ENCODE measurements at regions not wholly inside any gene's neighbourhood (a gene's known extent, or its start where the extent isn't known, plus 50 kb on each side); places are given as distances from the start of the nearest gene placed in this dataset.

DNA sequence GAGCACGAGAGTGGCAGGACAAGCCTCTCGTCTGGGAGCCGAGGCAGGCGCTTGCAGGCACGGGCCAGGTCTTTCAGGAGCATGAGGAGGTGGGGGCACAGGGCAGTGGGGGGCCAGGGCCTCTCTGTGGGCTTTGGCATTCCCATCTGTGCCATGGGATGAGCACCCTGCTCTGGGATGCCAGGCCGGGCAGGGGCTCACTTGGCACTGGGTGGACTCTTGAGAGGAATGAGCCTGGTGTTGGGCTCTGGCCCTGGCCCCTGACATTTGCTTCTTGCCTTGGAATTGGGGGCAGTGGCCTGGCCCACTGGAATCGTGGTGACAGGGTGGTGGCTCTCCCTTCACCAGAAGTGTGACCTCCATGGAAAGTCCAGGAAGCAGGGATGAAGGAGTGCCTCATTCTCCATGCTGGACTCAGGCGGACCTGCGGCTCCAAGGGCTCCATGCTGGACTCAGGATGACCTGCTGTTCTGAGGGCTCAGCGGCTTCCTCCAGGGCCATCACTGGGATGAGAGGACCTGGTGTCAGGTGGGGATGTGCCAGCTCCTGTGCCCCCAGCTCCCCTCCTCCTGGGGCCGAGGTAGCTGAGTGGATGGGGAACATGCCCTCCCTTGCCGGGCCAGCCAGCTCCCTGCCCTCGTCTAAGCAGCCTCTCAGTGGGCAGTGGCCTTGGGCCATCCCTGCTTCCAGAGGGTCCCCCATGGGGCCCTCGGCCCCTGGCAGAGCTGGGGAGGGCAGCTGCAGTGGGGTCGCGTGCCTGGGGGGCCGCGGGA, 220.3 kb downstream of the KIF26A start:
- Histone ChIP-seq H3K36me3 (ENCODE audit: control insufficient read depth in 2 of 2, insufficient read depth in 2 of 2, low read length in 2 of 2) (no peaks in the 10 kb centered on the region), H3K4me3 (ENCODE audit: low read length in 2 of 2) (no peak overlapping the region), H3K9me3 (ENCODE audit: control insufficient read depth in 2 of 2, low read length in 2 of 2) (no peaks in the 10 kb centered on the region), H3K4me1 (ENCODE audit: control insufficient read depth in 2 of 2, insufficient read depth in 2 of 2, low read length in 2 of 2) (no peaks in the 10 kb centered on the region), H3K27me3 (ENCODE audit: control insufficient read depth in 2 of 2, insufficient read depth in 2 of 2, low read length in 2 of 2) (no peaks in the 10 kb centered on the region), H3K9ac (ENCODE audit: low read depth in 1 of 2, low read length in 2 of 2) (no peak overlapping the region), H3K27ac (ENCODE audit: low read depth in 2 of 2, low read length in 2 of 2) (no peak overlapping the region)

DNA sequence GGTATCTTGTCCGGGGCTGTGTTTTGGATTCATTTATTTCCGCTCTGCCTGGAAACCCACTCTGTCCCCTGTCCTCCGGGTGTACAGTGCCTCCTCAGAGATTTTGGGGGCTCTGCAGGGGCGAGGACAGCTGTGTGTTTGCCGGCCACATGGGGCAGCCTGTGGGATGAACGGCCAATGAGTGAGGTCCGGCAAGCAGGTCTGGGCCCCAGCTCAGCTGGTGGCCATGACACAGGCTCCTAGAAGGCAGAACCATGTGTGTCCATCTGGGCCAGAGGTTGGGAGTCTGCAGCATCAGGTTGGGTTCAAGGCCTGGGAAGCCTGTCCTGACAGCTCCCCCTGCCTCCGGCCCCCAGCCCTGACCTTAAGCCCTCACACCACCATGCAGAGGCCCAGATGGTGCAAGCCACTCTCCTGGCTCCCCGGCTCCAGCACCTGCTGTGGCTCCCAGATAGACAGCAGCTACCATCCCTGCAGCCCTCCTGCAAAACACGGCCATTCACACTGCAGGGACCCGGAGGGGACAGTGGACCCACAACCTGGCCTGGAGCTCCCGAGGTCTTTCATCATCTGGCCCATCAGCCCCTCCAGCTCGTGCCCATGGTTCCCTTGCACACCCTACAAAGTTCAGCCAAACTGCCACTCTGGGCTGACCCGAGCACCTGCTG, 220.1 kb upstream of the C14orf180 start:
- Histone ChIP-seq H3K36me3 (ENCODE audit: control insufficient read depth in 2 of 2, insufficient read depth in 2 of 2, low read length in 2 of 2) (no peaks in the 10 kb centered on the region), H3K4me1 (ENCODE audit: control insufficient read depth in 2 of 2, insufficient read depth in 2 of 2, low read length in 2 of 2) (no peaks in the 10 kb centered on the region), H3K27me3 (ENCODE audit: control insufficient read depth in 2 of 2, insufficient read depth in 2 of 2, low read length in 2 of 2) (no peaks in the 10 kb centered on the region), H3K4me3 (ENCODE audit: low read length in 2 of 2) (no peak overlapping the region), H3K9ac (ENCODE audit: low read depth in 1 of 2, low read length in 2 of 2) (no peak overlapping the region), H3K27ac (ENCODE audit: low read depth in 2 of 2, low read length in 2 of 2) (no peak overlapping the region), H3K9me3 (ENCODE audit: control insufficient read depth in 2 of 2, low read length in 2 of 2) (no peaks in the 10 kb centered on the region)

DNA sequence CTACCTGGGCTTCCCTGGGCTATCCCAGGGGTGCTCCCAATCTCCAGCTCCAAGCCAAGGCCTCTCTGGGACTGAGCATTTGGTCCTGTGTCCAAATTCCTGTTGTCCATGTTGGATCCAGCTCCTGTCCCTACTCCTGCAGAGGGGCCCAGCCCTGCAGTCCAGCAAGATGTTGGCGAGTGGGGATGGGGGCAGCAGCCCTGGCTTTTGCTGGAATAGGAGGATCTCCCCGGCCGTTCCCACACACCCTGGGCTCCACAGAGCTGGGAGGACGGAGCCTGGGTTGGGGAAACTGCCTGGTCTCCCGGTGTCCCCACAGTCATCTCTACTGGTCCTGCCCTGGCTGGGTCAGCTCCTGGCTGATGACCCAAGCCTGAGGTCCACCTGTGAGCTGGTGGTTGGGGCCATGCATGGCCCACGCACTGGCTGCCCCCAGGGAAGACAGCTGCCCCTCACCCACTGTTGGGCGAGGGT, 219.6 kb upstream of the C14orf180 start:
- Histone ChIP-seq H3K4me1 (ENCODE audit: control insufficient read depth in 2 of 2, insufficient read depth in 2 of 2, low read length in 2 of 2) (no peaks in the 10 kb centered on the region), H3K4me3 (ENCODE audit: low read length in 2 of 2) (no peak overlapping the region), H3K27me3 (ENCODE audit: control insufficient read depth in 2 of 2, insufficient read depth in 2 of 2, low read length in 2 of 2) (no peaks in the 10 kb centered on the region), H3K27ac (ENCODE audit: low read depth in 2 of 2, low read length in 2 of 2) (no peak overlapping the region), H3K9me3 (ENCODE audit: control insufficient read depth in 2 of 2, low read length in 2 of 2) (no peaks in the 10 kb centered on the region), H3K9ac (ENCODE audit: low read depth in 1 of 2, low read length in 2 of 2) (no peak overlapping the region), H3K36me3 (ENCODE audit: control insufficient read depth in 2 of 2, insufficient read depth in 2 of 2, low read length in 2 of 2) (no peaks in the 10 kb centered on the region)

GRCh38 chr14:104360501-104360900, 219.1 kb upstream of the C14orf180 start:
- no peaks in the 10 kb centered on the region for H3K4me1 ChIP-seq (ENCODE audit: control insufficient read depth in 2 of 2, insufficient read depth in 2 of 2, low read length in 2 of 2)
- no peaks in the 10 kb centered on the region for H3K27me3 ChIP-seq (ENCODE audit: control insufficient read depth in 2 of 2, insufficient read depth in 2 of 2, low read length in 2 of 2)
- H3K27ac ChIP-seq (ENCODE audit: low read depth in 2 of 2, low read length in 2 of 2), result no peak overlapping the region
- no peak overlapping the region for H3K4me3 ChIP-seq (ENCODE audit: low read length in 2 of 2)
- H3K9me3 ChIP-seq (ENCODE audit: control insufficient read depth in 2 of 2, low read length in 2 of 2), result no peaks in the 10 kb centered on the region
- no peak overlapping the region for H3K9ac ChIP-seq (ENCODE audit: low read depth in 1 of 2, low read length in 2 of 2)
- H3K36me3 ChIP-seq (ENCODE audit: control insufficient read depth in 2 of 2, insufficient read depth in 2 of 2, low read length in 2 of 2), result no peaks in the 10 kb centered on the region

- H3K9me3 ChIP-seq (ENCODE audit: control insufficient read depth in 2 of 2, low read length in 2 of 2), result no peaks in the 10 kb centered on the region
- H3K27ac ChIP-seq (ENCODE audit: low read depth in 2 of 2, low read length in 2 of 2), result no peak overlapping the region
- no peak overlapping the region for H3K4me3 ChIP-seq (ENCODE audit: low read length in 2 of 2)
- no peaks in the 10 kb centered on the region for H3K36me3 ChIP-seq (ENCODE audit: control insufficient read depth in 2 of 2, insufficient read depth in 2 of 2, low read length in 2 of 2)
- H3K4me1 ChIP-seq (ENCODE audit: control insufficient read depth in 2 of 2, insufficient read depth in 2 of 2, low read length in 2 of 2), result no peaks in the 10 kb centered on the region
- H3K9ac ChIP-seq (ENCODE audit: low read depth in 1 of 2, low read length in 2 of 2), result no peak overlapping the region
- no peaks in the 10 kb centered on the region for H3K27me3 ChIP-seq (ENCODE audit: control insufficient read depth in 2 of 2, insufficient read depth in 2 of 2, low read length in 2 of 2)
Observed at GRCh38 chr14:104361101-104361591, 218.4 kb upstream of the C14orf180 start.

DNA sequence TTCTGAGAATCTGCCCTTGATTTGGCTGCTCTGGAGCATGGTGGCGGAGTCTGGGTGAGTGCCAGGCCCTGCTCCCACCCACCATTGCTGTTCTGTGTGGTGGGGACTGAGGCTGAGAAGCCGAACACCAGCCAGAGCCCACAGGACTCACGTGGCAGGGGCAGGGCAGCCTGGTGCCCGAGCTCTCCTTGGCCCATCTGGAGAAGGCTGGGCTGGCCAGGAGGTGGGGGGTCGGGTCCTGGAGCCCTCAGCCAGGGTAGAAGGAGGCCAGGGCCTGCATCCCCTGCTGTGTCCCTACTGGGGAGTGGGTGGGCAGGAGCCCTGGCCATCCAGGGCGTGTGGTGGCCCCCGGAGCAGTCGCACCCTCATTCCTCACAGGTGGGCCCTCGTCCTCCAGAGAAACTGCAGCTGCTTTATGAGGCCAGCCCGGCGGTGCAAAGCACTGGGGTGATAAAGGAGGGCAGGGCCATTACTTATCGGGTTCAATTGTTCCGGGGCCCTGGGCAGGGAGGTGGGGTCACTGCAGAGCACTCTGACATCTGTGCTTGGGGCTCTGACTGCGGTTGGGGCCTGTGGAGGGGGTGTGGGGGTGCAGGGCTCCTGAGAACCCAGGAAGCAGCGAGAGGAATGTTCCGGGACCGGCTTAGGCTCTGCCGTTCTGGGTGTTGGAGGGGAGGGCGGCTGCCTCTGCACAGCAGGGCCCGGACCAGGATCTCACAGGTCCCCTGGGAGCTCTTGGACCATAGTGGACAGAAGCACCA, 217.5 kb upstream of the C14orf180 start:
- Histone ChIP-seq H3K9me3 (ENCODE audit: control insufficient read depth in 2 of 2, low read length in 2 of 2) (no peaks in the 10 kb centered on the region), H3K36me3 (ENCODE audit: control insufficient read depth in 2 of 2, insufficient read depth in 2 of 2, low read length in 2 of 2) (no peaks in the 10 kb centered on the region), H3K4me3 (ENCODE audit: low read length in 2 of 2) (no peak overlapping the region), H3K9ac (ENCODE audit: low read depth in 1 of 2, low read length in 2 of 2) (no peak overlapping the region), H3K4me1 (ENCODE audit: control insufficient read depth in 2 of 2, insufficient read depth in 2 of 2, low read length in 2 of 2) (no peaks in the 10 kb centered on the region), H3K27me3 (ENCODE audit: control insufficient read depth in 2 of 2, insufficient read depth in 2 of 2, low read length in 2 of 2) (no peaks in the 10 kb centered on the region), H3K27ac (ENCODE audit: low read depth in 2 of 2, low read length in 2 of 2) (no peak overlapping the region)

GRCh38 chr14:104362761-104363605, 216.6 kb upstream of the C14orf180 start:
- H3K4me1 ChIP-seq (ENCODE audit: control insufficient read depth in 2 of 2, insufficient read depth in 2 of 2, low read length in 2 of 2), result no peaks in the 10 kb centered on the region
- H3K27ac ChIP-seq (ENCODE audit: low read depth in 2 of 2, low read length in 2 of 2), result no peak overlapping the region
- no peak overlapping the region for H3K9ac ChIP-seq (ENCODE audit: low read depth in 1 of 2, low read length in 2 of 2)
- H3K27me3 ChIP-seq (ENCODE audit: control insufficient read depth in 2 of 2, insufficient read depth in 2 of 2, low read length in 2 of 2), result no peaks in the 10 kb centered on the region
- H3K36me3 ChIP-seq (ENCODE audit: control insufficient read depth in 2 of 2, insufficient read depth in 2 of 2, low read length in 2 of 2), result no peaks in the 10 kb centered on the region
- no peaks in the 10 kb centered on the region for H3K9me3 ChIP-seq (ENCODE audit: control insufficient read depth in 2 of 2, low read length in 2 of 2)
- H3K4me3 ChIP-seq (ENCODE audit: low read length in 2 of 2), result no peak overlapping the region

GRCh38 chr14:104363891-104364760, 215.4 kb upstream of the C14orf180 start:
- Histone ChIP-seq H3K4me1 (ENCODE audit: control insufficient read depth in 2 of 2, insufficient read depth in 2 of 2, low read length in 2 of 2) (no peaks in the 10 kb centered on the region), H3K9ac (ENCODE audit: low read depth in 1 of 2, low read length in 2 of 2) (no peak overlapping the region), H3K27me3 (ENCODE audit: control insufficient read depth in 2 of 2, insufficient read depth in 2 of 2, low read length in 2 of 2) (no peaks in the 10 kb centered on the region), H3K36me3 (ENCODE audit: control insufficient read depth in 2 of 2, insufficient read depth in 2 of 2, low read length in 2 of 2) (no peaks in the 10 kb centered on the region), H3K27ac (ENCODE audit: low read depth in 2 of 2, low read length in 2 of 2) (no peak overlapping the region), H3K4me3 (ENCODE audit: low read length in 2 of 2) (no peak overlapping the region), H3K9me3 (ENCODE audit: control insufficient read depth in 2 of 2, low read length in 2 of 2) (no peaks in the 10 kb centered on the region)

- Histone ChIP-seq H3K27ac (ENCODE audit: low read depth in 2 of 2, low read length in 2 of 2) (no peak overlapping the region), H3K4me1 (ENCODE audit: control insufficient read depth in 2 of 2, insufficient read depth in 2 of 2, low read length in 2 of 2) (no peaks in the 10 kb centered on the region), H3K36me3 (ENCODE audit: control insufficient read depth in 2 of 2, insufficient read depth in 2 of 2, low read length in 2 of 2) (no peaks in the 10 kb centered on the region), H3K9me3 (ENCODE audit: control insufficient read depth in 2 of 2, low read length in 2 of 2) (no peaks in the 10 kb centered on the region), H3K4me3 (ENCODE audit: low read length in 2 of 2) (no peak overlapping the region), H3K9ac (ENCODE audit: low read depth in 1 of 2, low read length in 2 of 2) (no peak overlapping the region), H3K27me3 (ENCODE audit: control insufficient read depth in 2 of 2, insufficient read depth in 2 of 2, low read length in 2 of 2) (no peaks in the 10 kb centered on the region)
Observed at GRCh38 chr14:104364830-104365229, 214.7 kb upstream of the C14orf180 start.
